Left lobe of liver (tissue), 2 donors: ENCODE measurements at regions not wholly inside any gene's neighbourhood (a gene's known extent, or its start where the extent isn't known, plus 50 kb on each side); places are given as distances from the start of the nearest gene placed in this dataset.
A peak's percentile ranks its signal among the peaks of the same experiment; 100 is the strongest.

Experiments used
- ATAC-seq: fragments of 200-7000 bp; cut with Tn5 transposase; one replicate; pipeline ENCODE4 v1.9.1; 2020; ENCODE audit warnings: mild to moderate bottlenecking, moderate library complexity
- DNase-seq: peaks from one replicate; pipeline ENCODE4 v3.0.0-alpha.2; 2020; ENCODE audit warnings: low spot score
- donor health status: DM: no; HTN: no; CAD: no; lungs with moderate emphysema.
- donor health status: DM: no; HTN: yes; CAD: no.

DNA sequence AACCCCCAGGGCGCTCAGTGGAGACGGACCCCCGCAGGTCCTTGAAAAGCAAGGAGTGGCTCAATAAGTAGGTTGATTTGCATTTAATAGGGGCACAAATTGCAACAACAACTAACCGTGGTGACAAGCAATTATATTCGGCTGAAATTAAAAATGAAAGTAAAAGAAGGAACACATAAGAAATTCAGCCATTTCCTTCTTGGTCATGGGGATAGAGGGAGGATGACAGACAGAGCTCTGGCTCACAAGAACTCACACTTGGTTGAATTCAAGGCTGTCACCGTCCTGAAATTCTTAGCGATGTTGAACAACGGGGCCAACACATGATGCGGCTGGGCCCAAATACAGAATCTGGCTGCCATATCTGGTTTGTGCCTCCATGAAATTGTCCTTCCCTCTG is 129.0 kb downstream of the EDN3 start:
- DNase-seq (no peak), ATAC-seq (no peak)

DNA sequence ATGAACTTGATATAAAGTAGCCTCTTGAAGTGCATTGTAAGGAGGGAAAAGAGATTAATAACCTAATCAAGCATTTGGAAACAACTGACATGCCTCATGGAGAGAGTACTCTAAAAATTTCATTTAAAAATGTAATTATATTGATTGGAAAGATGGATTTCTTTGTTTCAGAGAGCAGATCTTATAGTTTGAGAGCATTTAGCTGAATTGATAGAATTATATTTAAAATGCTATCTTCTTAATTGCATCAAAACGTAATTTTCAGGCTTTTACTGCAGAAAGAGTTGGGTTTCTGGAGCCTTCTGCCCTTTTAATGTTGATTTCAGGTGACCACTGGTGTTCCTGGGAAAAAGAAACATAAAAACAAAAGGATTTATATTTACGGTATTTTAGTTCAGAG is 130.6 kb downstream of the EDN3 start:
- no peak for DNase-seq
- no peak for ATAC-seq

DNA sequence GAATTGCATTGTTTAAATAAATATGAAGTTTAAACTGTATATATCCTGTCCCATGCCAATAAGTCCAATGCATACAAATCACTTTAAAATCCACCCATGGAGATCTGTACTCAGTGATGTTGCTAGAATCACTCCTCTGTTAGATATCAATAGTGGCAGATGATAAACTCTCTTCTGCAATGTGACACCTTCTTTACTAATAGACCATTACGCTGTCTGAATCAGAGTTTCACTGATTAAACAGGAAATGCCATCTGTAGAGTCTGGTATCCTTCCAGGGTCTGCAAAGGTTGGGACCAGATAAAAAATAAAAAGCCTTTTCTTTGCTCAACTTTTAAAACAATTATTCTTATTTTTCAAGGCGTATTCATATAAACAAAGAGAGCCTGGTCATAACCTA is 134.5 kb downstream of the EDN3 start:
- no peak for ATAC-seq
- no peak for DNase-seq

- DNase-seq (no peak), ATAC-seq (no peak)
Measured at GRCh38 chr20:59435518-59435917, 135.1 kb downstream of the EDN3 start.

- ATAC-seq, result no peak
- DNase-seq, result no peak
Measured at GRCh38 chr20:59437601-59438031, 137.2 kb downstream of the EDN3 start.

GRCh38 chr20:59438201-59438600 is 137.8 kb downstream of the EDN3 start:
- DNase-seq (no peak), ATAC-seq (no peak)

DNA sequence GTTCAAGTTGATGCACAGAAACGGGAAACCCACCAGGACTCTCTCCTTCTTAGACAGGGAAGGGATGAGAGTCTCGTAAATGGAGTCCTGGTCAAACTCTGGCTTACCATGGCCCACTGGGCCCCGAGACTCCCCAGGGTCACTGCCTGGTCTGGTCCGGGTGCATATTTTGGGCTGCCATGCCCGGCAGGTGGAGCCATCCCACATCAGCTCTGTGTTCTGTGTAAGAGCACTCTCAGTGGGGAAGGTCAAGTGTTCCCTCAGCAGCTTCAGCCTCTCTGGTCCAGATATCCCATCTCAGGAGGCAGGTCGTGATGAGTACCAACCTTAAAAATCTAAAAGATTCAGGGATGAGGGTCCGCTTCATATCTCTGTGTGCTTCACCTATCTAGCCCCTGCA is 138.8 kb downstream of the EDN3 start:
- ATAC-seq (peak; percentile 26), DNase-seq (no peak)

- DNase-seq, result no peak
- ATAC-seq, result no peak
Measured at GRCh38 chr20:59441306-59441705, 140.9 kb downstream of the EDN3 start.

DNA sequence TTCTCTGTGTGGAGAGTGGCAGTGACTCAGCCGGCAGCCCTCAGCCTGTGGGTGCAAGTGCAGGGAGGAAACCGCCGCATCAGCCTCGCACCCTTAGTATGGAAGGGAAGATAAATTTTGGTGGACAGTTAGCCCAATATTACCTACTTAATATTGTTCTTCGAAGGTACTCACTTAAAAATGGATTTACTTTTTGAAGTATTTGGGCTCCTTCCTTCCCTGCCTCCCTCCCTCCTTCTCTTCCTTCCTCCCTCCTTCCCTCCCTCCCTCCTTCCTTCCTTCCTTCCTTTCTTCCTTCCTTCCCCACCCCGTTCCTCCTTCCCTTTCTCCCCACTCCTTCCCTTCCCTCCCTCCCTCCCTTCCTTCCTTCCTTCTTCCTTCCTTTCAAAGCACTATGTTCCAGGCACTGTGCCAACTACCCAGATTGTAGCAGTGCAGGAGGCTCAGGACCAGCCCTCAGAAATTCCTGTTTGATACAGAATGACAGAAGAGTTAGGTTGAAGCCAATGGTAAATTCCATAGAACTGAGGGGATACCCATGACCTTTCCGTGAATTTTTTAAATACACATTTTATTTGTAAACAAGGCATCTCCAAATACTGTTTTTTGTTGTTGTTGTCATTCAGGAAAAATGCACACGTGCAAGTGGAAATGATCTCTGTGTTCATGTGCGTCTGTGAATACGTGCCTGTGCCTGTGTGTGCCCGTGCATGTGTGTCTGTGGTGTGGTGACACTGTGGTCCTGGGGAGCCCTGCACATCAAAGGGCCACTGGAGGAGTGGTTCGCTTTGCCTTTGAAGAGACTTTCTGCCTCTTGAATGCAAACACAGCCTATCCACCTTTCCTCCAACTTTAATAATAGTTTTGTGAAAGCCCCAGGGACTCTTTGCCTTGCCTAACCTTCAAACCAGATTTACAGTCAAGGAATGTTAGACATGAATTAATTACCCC is 141.7 kb downstream of the EDN3 start:
- ATAC-seq (no peak), DNase-seq (no peak)

DNA sequence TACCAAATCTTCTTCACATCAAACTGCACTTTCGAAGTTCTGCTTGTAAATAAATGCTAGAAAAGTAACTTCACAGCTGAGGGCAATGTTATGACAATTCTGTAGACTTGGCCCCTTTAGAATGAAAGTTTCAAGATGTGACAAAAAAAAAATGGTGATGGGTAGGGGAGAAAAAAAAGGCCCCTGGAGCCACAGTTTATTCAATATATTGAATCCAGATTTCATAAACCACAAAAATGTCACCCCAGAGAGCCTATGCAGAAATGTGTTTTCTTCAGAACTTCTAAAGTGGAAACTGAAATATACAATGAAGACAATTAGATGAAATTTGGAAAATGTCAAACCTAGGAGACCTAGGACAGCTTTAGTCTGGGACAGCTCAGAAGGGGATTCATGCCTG is 143.1 kb downstream of the EDN3 start:
- no peak for DNase-seq
- ATAC-seq, result no peak

GRCh38 chr20:59446376-59446775 is 146.0 kb downstream of the EDN3 start:
- DNase-seq, result no peak
- ATAC-seq, result no peak

DNA sequence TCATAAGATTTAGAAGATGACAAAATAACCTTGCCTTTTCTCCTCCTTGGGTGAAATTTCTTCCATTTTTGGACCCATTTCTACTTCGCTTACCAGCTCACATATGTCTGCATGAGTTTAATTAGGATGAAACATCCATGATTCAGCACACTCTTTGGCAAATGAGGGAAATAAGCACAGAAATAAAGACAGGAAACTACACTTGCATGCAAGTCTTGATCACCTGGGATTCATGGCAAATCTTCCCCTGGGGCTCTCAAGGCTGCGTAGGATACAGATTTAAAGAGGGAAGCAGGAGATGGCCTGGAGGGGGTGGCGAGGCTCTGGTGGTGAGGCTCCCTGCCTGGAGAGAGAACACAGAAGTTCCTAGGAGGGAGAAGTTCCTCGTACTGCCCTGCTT is 147.8 kb downstream of the EDN3 start:
- DNase-seq (no peak), ATAC-seq (no peak)

DNA sequence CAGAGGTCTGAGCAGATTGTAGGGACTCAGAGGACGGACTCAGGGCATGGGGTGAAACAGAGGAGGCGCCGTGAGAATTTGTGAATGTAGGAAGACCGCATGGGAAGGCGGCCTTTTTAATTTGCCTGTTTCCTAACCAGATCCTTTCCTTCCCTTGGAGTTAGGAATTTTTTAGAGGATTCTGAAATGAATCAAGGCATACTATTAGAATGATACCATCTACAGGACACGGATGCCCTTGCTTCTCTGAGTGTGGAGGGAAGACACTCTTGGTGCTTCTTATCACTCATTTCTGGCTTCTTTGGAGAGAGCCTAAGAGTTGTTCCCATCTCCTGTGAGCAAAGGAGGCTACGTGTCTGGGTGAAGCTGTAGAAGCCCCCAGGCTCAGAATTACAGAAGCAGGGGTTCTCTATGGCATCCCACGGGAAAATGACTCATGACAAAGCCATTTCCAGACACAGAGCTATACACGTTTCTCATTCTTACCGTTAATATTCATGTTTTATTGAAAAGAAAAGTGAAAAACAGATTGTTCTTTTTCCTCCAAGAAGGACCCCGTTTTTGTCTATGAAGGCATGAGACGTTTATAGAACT is 148.5 kb downstream of the EDN3 start:
- no peak for ATAC-seq
- DNase-seq, result no peak

DNA sequence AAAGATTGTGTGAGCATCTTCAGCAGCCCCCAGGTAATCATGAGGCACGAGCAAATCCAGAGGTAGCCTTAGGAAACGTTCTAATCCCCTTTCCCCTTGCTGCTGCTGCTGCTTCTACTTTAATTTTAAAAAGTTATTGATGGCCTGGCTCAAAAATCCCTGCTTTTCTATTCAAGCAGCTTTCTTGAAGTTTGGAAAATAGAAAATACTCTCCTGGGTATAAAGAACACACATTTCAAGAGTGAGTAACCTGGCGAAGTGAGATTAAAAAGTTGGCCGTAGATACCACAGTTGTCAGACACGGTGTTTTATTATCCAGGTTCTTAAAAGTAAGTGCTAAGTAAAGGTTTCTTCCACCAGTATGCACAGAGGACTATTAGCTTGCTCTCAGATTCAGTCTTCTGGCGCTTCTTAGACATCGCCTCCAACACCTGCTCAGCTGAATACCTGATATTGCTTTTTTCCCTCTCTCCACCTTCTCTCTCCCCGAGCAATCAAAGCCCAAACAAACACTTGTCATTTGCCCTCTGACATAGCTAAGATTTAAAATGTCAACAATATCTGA is 150.7 kb downstream of the EDN3 start:
- DNase-seq, result no peak

DNA sequence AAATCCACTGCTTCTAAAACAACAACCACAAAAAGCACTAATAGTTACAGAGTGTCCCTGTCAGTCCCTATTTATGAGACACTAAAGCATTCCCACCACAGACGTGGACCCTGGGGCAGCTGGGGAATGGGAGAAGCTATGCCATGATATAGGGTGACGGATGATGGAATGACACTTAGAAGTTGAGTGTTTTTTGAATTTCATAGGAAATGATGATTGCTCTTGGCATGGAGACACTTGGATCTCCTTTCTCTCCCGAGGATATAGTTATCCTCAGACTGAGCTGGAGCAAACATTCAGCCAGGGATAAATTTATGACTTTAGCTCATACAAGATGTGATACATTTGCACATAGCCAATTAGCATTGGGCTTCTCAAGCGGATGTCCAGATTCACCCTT is 151.2 kb downstream of the EDN3 start:
- DNase-seq (no peak), ATAC-seq (no peak)

More for the DNA sequence above, 150.7 kb downstream of the EDN3 start:
- no peak for ATAC-seq

DNA sequence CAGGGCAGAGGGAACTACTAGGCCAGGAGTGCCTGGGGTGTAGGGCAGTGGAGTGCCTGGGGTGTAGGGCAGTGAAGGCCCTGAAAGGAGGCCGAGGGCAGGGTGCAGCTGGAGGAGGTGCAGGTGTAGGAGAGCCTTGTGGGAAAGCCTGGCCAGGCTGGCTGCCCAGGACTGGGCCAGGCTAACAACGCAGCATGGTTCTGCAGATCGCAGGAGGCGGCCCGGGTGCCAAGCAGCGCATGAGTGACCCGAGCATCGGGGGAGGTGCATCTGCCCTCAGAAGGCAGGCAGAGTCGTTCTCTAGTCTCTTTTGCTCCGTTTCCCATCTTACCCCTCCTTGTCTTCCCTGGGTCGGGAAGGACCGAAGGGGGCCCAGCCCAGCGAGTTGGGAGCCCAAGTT is 151.5 kb upstream of the PHACTR3 start:
- ATAC-seq, result no peak
- DNase-seq, result no peak

GRCh38 chr20:59453759-59454560 is 150.4 kb upstream of the PHACTR3 start:
- ATAC-seq (no peak), DNase-seq (no peak)

DNA sequence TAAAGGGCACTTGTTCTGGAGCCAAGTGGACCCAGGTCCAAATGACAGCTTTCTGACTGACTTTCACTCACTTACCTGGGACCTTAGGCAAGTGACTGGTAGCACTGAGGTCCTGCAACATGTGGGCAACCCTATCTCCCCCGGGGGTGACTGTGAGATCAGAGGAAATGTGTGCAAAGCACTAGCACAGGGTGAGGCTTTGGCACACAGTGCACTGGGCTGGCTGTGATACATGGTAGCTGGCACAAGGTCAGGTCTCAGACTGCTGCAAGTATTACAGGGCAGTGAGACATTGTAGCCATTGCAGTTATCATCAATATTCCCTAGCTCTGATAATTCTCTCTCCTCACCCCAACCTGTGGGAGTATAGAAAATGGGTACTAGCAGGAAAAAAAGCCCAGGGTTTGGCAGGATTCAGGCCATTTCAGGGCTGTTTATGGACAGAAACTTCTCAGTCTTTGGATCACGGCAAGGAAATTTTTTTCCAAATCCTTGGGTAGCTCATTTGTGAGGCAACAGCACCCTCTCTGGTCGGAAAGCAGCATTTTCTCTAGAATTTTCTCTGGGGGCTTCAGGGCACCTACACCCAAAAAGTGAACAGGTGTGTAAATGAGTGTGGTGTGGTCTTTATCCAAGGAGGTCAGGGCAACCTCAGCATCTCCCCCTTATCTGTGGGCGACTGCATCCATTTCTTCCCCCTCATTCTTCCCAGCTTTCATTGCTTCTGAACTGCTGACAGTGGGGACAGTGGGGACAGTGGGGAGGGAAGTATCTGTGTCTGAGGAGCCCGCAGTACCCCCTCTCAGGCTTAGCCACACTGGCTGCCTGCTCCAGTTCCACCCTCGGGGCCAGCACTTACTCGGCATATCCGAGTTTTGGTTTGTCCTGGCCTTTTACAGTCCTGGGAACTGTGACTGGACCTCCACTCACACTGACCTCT is 148.7 kb upstream of the PHACTR3 start:
- ATAC-seq, result peak; percentile 63
- no peak for DNase-seq

DNA sequence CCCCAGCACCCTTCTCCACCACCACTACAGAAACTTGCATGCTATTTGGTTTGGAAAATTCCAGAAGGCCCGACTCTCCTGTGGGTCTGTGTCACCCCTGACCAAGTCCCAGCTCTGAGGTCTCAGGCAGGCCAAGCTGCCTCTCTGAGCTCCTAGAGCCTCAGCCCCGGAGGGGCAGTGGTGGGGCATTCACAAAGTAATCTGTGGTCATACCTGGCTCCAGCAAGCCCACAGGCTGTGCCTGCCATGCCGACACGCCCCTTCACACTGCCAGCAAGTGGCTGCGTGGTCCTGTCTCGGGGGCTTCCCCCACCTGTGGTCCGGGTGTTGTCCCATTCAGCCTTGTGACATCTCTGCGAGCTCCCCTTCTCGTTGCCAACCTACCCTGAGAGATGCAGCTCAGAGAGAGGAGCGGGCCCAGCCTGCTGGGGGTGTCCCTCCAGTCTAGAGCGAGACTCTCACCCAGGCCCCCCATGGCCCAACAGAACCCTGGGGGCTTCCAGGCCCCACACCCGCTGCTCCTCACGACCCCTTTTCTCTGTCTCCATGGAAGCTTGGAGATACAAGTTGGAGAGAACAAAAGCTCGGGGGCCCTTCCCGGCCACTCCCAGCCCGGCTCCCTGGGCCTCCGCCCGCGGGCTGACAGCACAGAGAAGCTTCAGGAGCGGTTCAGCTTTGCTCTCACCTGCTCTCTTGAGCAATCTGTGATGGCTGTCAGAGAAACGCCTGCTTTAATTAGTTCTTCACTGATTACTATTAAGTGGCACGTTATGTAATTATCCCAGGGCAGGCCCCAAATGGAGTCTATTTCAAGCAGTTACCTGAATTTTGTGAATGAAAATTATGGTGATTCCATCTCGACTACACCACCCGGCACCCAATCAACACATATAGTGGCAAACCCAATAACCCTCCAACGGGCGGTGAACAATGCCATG is 147.7 kb upstream of the PHACTR3 start:
- no peak for DNase-seq
- no peak for ATAC-seq
